Spleen (tissue), 11 donors: ENCODE measurements at regions not wholly inside any gene's neighbourhood (a gene's known extent, or its start where the extent isn't known, plus 50 kb on each side); places are given as distances from the start of the nearest gene placed in this dataset.

ENCODE experiments used
- DNase-seq: peaks from one replicate; pipeline ENCODE4 v3.0.0-alpha.2; 2020
- H3K27ac ChIP-seq, 8 donors: fragments of 200-600 bp; sonication (generic) in 7 of 8; 1 replicate in 4 of 8; 2 replicates in 4 of 8; pipeline versions ENCODE4 v1.5.0 to v1.8.0; 2016 to 2021; ENCODE audit warnings: inconsistent platforms in 4 of 8, mild to moderate bottlenecking in 4 of 8, moderate library complexity in 1 of 8
- H3K27me3 ChIP-seq, 7 donors: fragments of 200-600 bp; sonication (generic) in 6 of 7; replicated peaks in 1 of 7; 1 replicate in 4 of 7; 2 replicates in 3 of 7; pipeline versions ENCODE4 v1.5.0 to v1.8.0; 2016 to 2021; ENCODE audit warnings: inconsistent platforms in 3 of 7, mild to moderate bottlenecking in 1 of 7
- H3K36me3 ChIP-seq, 6 donors: fragments of 200-600 bp; sonication (generic) in 5 of 6; 1 replicate in 4 of 6; 2 replicates in 2 of 6; pipeline versions ENCODE4 v1.5.0 to v1.8.0; 2016 to 2021; ENCODE audit warnings: inconsistent platforms in 2 of 6
- H3K4me1 ChIP-seq, 6 donors: fragments of 200-600 bp; sonication (generic) in 5 of 6; 1 replicate in 3 of 6; 2 replicates in 3 of 6; pipeline versions ENCODE4 v1.5.0 to v1.8.0; 2016 to 2021; ENCODE audit warnings: inconsistent platforms in 3 of 6
- H3K4me3 ChIP-seq, 8 donors: fragments of 200-600 bp; sonication (generic) in 7 of 8; 1 replicate in 4 of 8; 2 replicates in 4 of 8; pipeline versions ENCODE4 v1.5.0 to v1.8.0; 2016 to 2021; ENCODE audit warnings: inconsistent platforms in 4 of 8, mild to moderate bottlenecking in 4 of 8, moderate library complexity in 2 of 8
- H3K9me3 ChIP-seq, 8 donors: fragments of 200-600 bp; sonication (generic) in 7 of 8; 1 replicate in 4 of 8; 2 replicates in 4 of 8; pipeline versions ENCODE4 v1.5.0 to v1.8.0; 2016 to 2021; ENCODE audit warnings: inconsistent platforms in 4 of 8
- POLR2A ChIP-seq, 3 donors: fragments of 450-650 bp; IDR thresholded peaks; one replicate each; pipeline ENCODE4 v1.5.1; 2017; ENCODE audit warnings: antibody characterized with exemption in 3 of 3, mild to moderate bottlenecking in 1 of 3
- POLR2AphosphoS5 ChIP-seq, 3 donors: sonication (generic); formaldehyde crosslinking; IDR thresholded peaks; one replicate each; pipeline ENCODE4 v1.5.1; 2017; ENCODE audit warnings: antibody characterized with exemption in 3 of 3
- WGBS, 5 donors: extraction: QIAGEN DNeasy Blood & Tissue Kit in 3 of 5; methylation state at CpG; one replicate each; pipeline versions ENCODE4 v1.1.5 to v1.1.7; 2013 to 2018; 5-methylcytosine and 5-hydroxymethylcytosine counted together
- intact Hi-C: fragments of 100-400 bp; cut with DNase I; formaldehyde crosslinking; loops from one replicate; pipeline ENCODE4 v1.15.0; 2023; ENCODE audit warnings: low total_unique reads
- TF ChIP-seq, protein P1 (sequence below), 11 experiments: fragments of 200-600 bp in 7 of 11; fragments of 450-650 bp in 4 of 11; sonication (generic) in 4 of 11; IDR thresholded peaks in 8 of 11; conservative IDR thresholded peaks in 3 of 11; 1 replicate in 7 of 11; 2 replicates in 4 of 11; pipeline versions ENCODE4 v1.4.0 to v1.8.0; 2016 to 2021; ENCODE audit warnings: antibody characterized with exemption in 11 of 11, inconsistent platforms in 4 of 11, mild to moderate bottlenecking in 1 of 11
- donor health status: healthy with polysubstance abuse.
- donor health status: DM: no; HTN: no; CAD: no; lungs with moderate emphysema.
- donor health status: DM: no; HTN: no; CAD: no.
- donor health status: Bipolar disorder and iron deficiency.
- donor health status: healthy.
- donor health status: DM: no; HTN: no; CAD: no.
- donor health status: DM: yes; HTN: yes; CAD: no.

DNA sequence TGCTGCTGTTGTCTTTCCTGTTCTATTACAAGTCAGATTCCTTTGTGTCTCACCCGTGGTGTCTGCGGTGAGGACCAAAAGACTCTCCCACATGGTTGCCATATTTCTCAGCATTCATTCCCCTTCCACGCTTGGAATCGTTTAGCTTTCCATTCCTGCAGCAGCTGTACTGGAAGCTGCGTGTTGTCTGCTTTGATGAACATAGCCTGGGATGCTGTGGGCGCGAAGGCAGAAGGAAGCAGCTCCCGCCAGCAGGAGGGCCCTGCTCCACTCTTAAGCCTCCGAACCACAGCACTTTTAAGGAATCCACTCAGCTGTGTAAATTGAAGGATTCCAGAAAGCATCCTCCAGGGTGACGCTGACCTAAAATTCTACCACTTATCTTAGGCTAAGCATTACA, 303.6 kb upstream of the PITRM1 start:
- Histone ChIP-seq H3K36me3 (no peaks in the 10 kb centered on the region), H3K4me3 (no peak overlapping the region), H3K4me1 (peaks cover 7 to 25% (median 19%) of the 10 kb centered on the region in 6 donors), H3K9me3 (no peaks in the 10 kb centered on the region), H3K27me3 (no peaks in the 10 kb centered on the region), H3K27ac (no peak overlapping the region)
- intact Hi-C loops = no loop called here
- DNase-seq = no peak
- TF ChIP-seq POLR2AphosphoS5 (IDR thresholded peaks at IDR 0.05) = no peak
- TF ChIP-seq POLR2A (IDR thresholded peaks at IDR 0.05) = no peak
- TF ChIP-seq, protein P1, sequence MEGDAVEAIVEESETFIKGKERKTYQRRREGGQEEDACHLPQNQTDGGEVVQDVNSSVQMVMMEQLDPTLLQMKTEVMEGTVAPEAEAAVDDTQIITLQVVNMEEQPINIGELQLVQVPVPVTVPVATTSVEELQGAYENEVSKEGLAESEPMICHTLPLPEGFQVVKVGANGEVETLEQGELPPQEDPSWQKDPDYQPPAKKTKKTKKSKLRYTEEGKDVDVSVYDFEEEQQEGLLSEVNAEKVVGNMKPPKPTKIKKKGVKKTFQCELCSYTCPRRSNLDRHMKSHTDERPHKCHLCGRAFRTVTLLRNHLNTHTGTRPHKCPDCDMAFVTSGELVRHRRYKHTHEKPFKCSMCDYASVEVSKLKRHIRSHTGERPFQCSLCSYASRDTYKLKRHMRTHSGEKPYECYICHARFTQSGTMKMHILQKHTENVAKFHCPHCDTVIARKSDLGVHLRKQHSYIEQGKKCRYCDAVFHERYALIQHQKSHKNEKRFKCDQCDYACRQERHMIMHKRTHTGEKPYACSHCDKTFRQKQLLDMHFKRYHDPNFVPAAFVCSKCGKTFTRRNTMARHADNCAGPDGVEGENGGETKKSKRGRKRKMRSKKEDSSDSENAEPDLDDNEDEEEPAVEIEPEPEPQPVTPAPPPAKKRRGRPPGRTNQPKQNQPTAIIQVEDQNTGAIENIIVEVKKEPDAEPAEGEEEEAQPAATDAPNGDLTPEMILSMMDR (IDR thresholded peaks at IDR 0.05 in 8 of 11, conservative IDR thresholded peaks at IDR 0.05 in 3 of 11) = no peak
- 87 to 95% (median 89%) methylated on average over 10 of the region's 10 CpGs for WGBS, 5 donors

DNA sequence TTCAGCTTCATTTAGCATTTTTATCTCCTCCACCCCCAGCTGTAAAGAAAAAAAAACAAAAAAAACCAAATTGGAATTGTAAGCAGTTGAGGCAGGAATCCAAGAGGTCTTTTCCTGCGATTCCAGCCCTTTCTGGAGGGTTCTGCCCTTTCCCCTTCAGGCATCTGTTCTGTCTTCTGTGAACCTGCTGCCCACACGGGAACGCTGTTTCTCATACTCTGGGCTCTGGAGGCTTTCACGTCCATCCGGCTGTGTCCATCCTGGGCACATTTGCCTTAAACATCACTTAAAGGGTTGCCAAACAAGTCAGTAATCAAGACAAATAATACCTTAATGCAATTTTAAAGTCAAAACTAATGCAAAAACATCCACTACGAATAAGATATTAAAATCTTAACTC, 302.8 kb upstream of the PITRM1 start:
- WGBS, 5 donors = 89 to 93% (median 90%) methylated on average over 6 of the region's 6 CpGs
- no peak for DNase-seq
- intact Hi-C loops = no loop called here

DNA sequence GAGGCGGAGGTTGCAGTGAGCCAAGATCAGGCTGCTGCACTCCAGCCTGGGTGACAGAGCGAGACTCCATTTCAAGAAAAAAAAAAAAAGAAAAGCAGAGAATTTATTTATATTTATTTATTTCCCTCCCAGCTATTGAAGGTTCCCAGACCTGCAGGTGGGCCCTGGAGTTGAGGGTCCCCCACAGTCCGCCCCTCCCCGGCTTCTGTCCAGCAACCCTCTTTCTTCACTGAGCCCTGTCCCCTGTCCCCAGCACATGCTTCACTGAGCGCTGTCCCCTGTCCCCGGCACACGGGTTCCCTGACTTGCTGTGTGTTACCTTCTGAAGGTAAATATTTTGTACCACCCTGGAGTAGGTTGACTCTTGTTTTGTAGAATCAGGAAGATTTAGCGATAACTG, 301.7 kb upstream of the PITRM1 start:
- TF ChIP-seq POLR2AphosphoS5 (IDR thresholded peaks at IDR 0.05) (no peak), POLR2A (IDR thresholded peaks at IDR 0.05) (no peak)
- TF ChIP-seq, protein P1 (IDR thresholded peaks at IDR 0.05 in 8 of 11, conservative IDR thresholded peaks at IDR 0.05 in 3 of 11) = no peak
- Histone ChIP-seq H3K27ac (no peak overlapping the region), H3K27me3 (no peaks in the 10 kb centered on the region), H3K36me3 (no peaks in the 10 kb centered on the region), H3K9me3 (no peaks in the 10 kb centered on the region), H3K4me3 (no peak overlapping the region), H3K4me1 (peaks cover 8 to 39% (median 22%) of the 10 kb centered on the region in 6 donors)
- intact Hi-C loops = no loop called here
- 95 to 99% (median 95%) methylated on average over 8 of the region's 8 CpGs for WGBS, 5 donors
- DNase-seq = no peak

More for the DNA sequence above, 302.8 kb upstream of the PITRM1 start:
- no peak overlapping the region for H3K4me3 ChIP-seq
- H3K4me1 ChIP-seq = peaks cover 7 to 29% (median 20%) of the 10 kb centered on the region in 6 donors
- H3K27me3 ChIP-seq = no peaks in the 10 kb centered on the region
- H3K27ac ChIP-seq = no peak overlapping the region
- no peaks in the 10 kb centered on the region for H3K9me3 ChIP-seq
- no peaks in the 10 kb centered on the region for H3K36me3 ChIP-seq
- TF ChIP-seq, protein P1 (IDR thresholded peaks at IDR 0.05 in 8 of 11, conservative IDR thresholded peaks at IDR 0.05 in 3 of 11) = no peak
- TF ChIP-seq POLR2AphosphoS5 (IDR thresholded peaks at IDR 0.05) = no peak
- TF ChIP-seq POLR2A (IDR thresholded peaks at IDR 0.05) = no peak

DNA sequence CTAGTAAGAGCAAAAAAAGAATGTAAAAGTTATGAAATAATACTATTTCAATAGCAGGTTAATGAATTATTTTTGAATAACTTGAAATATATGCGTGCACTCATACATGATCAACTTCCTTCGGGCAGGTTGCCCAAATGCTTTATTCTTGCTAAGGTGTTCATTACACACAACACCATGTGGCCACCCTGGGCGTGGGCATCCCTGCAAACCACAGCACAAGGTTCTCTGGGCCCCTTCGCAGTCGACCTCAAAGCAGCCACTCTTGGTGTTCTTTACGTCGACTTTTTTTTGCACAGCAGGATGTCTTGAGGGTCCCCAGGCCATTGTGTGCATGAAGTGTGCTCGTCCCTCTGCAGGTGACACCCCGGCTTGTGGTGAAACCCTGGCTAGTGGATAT, 300.7 kb upstream of the PITRM1 start:
- Histone ChIP-seq H3K27ac (peak overlapping the region in 6 of 8 donors; percentile 69 to 81 (median 76)), H3K36me3 (no peaks in the 10 kb centered on the region), H3K4me1 (peaks cover 15 to 49% (median 28%) of the 10 kb centered on the region in 6 donors), H3K27me3 (no peaks in the 10 kb centered on the region), H3K4me3 (peak overlapping the region in 1 of 8 donors; percentile 57), H3K9me3 (no peaks in the 10 kb centered on the region)
- 77 to 84% (median 82%) methylated on average over 9 of the region's 9 CpGs for WGBS, 5 donors
- DNase-seq = no peak
- TF ChIP-seq, protein P1 (IDR thresholded peaks at IDR 0.05 in 8 of 11, conservative IDR thresholded peaks at IDR 0.05 in 3 of 11) = no peak
- TF ChIP-seq POLR2A (IDR thresholded peaks at IDR 0.05) (no peak), POLR2AphosphoS5 (IDR thresholded peaks at IDR 0.05) (no peak)
- intact Hi-C loops = no loop called here
